IPS DF 6.9 (cell line): ENCODE measurements at regions not wholly inside any gene's neighbourhood (a gene's known extent, or its start where the extent isn't known, plus 50 kb on each side); places are given as distances from the start of the nearest gene placed in this dataset.

Experiments
- DNase-seq: peaks from one replicate; pipeline ENCODE4 v3.0.0-alpha.2; 2013; ENCODE audit warnings: low read depth, low spot score
- H3K27ac ChIP-seq: one replicate; pipeline ENCODE4 v1.5.1; 2013; ENCODE audit warnings: low read length, control low read depth
- H3K27me3 ChIP-seq: 2 replicates; pipeline ENCODE4 v1.6.1; 2013; ENCODE audit warnings: mild to moderate bottlenecking, low read length; ENCODE audit not compliant: control insufficient read depth, insufficient read depth
- H3K36me3 ChIP-seq: 2 replicates; pipeline ENCODE4 v1.6.1; 2013; ENCODE audit warnings: low read length; ENCODE audit not compliant: control insufficient read depth, insufficient read depth
- H3K4me1 ChIP-seq: 2 replicates; pipeline ENCODE4 v1.6.1; 2013; ENCODE audit warnings: low read length; ENCODE audit not compliant: control insufficient read depth, insufficient read depth
- H3K4me3 ChIP-seq: 2 replicates; pipeline ENCODE4 v1.5.1; 2013; ENCODE audit warnings: mild to moderate bottlenecking, low read length
- H3K9me3 ChIP-seq: 2 replicates; pipeline ENCODE4 v1.6.1; 2013; ENCODE audit warnings: low read length, inconsistent platforms; ENCODE audit not compliant: control insufficient read depth, insufficient read depth
- WGBS: extraction: QIAGEN DNeasy Blood & Tissue Kit; methylation state at CpG from one replicate; pipeline ENCODE4 v1.1.7; 2013; ENCODE audit warnings: mixed read lengths, missing lambda C conversion rate; ENCODE audit not compliant: insufficient read length, insufficient coverage; 5-methylcytosine and 5-hydroxymethylcytosine counted together

- no peaks in the 10 kb centered on the region for H3K9me3 ChIP-seq
- H3K27ac ChIP-seq: no peak overlapping the region
- peaks cover 2% of the 10 kb centered on the region; the same call in 1 of the 2 replicates for H3K4me1 ChIP-seq
- no peak overlapping the region for H3K4me3 ChIP-seq
- no peak for DNase-seq
- no peaks in the 10 kb centered on the region for H3K36me3 ChIP-seq
- no peaks in the 10 kb centered on the region for H3K27me3 ChIP-seq
- no CpG with 5 or more reads among the region's 4 CpGs for WGBS
Measured at GRCh38 chr9:687994-688393, 153.5 kb upstream of the DMRT1 start.

- Histone ChIP-seq H3K9me3 (no peaks in the 10 kb centered on the region), H3K4me1 (peaks cover 1% of the 10 kb centered on the region; the same call in 1 of the 2 replicates), H3K4me3 (no peak overlapping the region), H3K27ac (no peak overlapping the region), H3K36me3 (no peaks in the 10 kb centered on the region), H3K27me3 (no peaks in the 10 kb centered on the region)
- WGBS: no CpG with 5 or more reads among the region's 3 CpGs
- DNase-seq: no peak
Measured at GRCh38 chr9:690517-691111, 150.9 kb upstream of the DMRT1 start.

- no peaks in the 10 kb centered on the region for H3K36me3 ChIP-seq
- H3K4me3 ChIP-seq: no peak overlapping the region
- H3K4me1 ChIP-seq: peaks cover 1% of the 10 kb centered on the region; the same call in 1 of the 2 replicates
- H3K27ac ChIP-seq: no peak overlapping the region
- WGBS: no CpG with 5 or more reads among the region's 3 CpGs
- no peak for DNase-seq
- H3K9me3 ChIP-seq: no peaks in the 10 kb centered on the region
- no peaks in the 10 kb centered on the region for H3K27me3 ChIP-seq
Measured at GRCh38 chr9:691825-692400, 149.6 kb upstream of the DMRT1 start.

- DNase-seq: no peak
- H3K9me3 ChIP-seq: no peaks in the 10 kb centered on the region
- peaks cover 1% of the 10 kb centered on the region; the same call in 1 of the 2 replicates for H3K4me1 ChIP-seq
- H3K36me3 ChIP-seq: no peaks in the 10 kb centered on the region
- no peak overlapping the region for H3K27ac ChIP-seq
- H3K27me3 ChIP-seq: no peaks in the 10 kb centered on the region
- no CpG with 5 or more reads among the region's 4 CpGs for WGBS
- H3K4me3 ChIP-seq: no peak overlapping the region
Measured at GRCh38 chr9:692636-693129, 148.8 kb upstream of the DMRT1 start.

GRCh38 chr9:693201-694091 is 148.1 kb upstream of the DMRT1 start:
- H3K4me1 ChIP-seq: peaks cover 1% of the 10 kb centered on the region; the same call in 1 of the 2 replicates
- H3K9me3 ChIP-seq: no peaks in the 10 kb centered on the region
- DNase-seq: no peak
- no peak overlapping the region for H3K4me3 ChIP-seq
- no peaks in the 10 kb centered on the region for H3K36me3 ChIP-seq
- H3K27ac ChIP-seq: no peak overlapping the region
- WGBS: no CpG with 5 or more reads among the region's 6 CpGs
- no peaks in the 10 kb centered on the region for H3K27me3 ChIP-seq

GRCh38 chr9:694092-694402 is 147.4 kb upstream of the DMRT1 start:
- Histone ChIP-seq H3K36me3 (no peaks in the 10 kb centered on the region), H3K9me3 (no peaks in the 10 kb centered on the region), H3K27ac (no peak overlapping the region), H3K27me3 (no peaks in the 10 kb centered on the region), H3K4me1 (peaks cover 1% of the 10 kb centered on the region; the same call in 1 of the 2 replicates), H3K4me3 (no peak overlapping the region)
- WGBS: no CpG with 5 or more reads among the region's 1 CpG
- no peak for DNase-seq

- Histone ChIP-seq H3K4me1 (peaks cover 1% of the 10 kb centered on the region; the same call in 1 of the 2 replicates), H3K9me3 (no peaks in the 10 kb centered on the region), H3K27me3 (no peaks in the 10 kb centered on the region), H3K36me3 (no peaks in the 10 kb centered on the region), H3K4me3 (no peak overlapping the region), H3K27ac (no peak overlapping the region)
- no CpG with 5 or more reads among the region's 8 CpGs for WGBS
- DNase-seq: no peak
Measured at GRCh38 chr9:694403-695154, 146.9 kb upstream of the DMRT1 start.

GRCh38 chr9:695252-695651 is 146.2 kb upstream of the DMRT1 start:
- H3K27ac ChIP-seq: no peak overlapping the region
- WGBS: no CpG with 5 or more reads among the region's 4 CpGs
- peaks cover 1% of the 10 kb centered on the region; the same call in 1 of the 2 replicates for H3K4me1 ChIP-seq

GRCh38 chr9:696332-697323 is 144.9 kb upstream of the DMRT1 start:
- Histone ChIP-seq H3K36me3 (no peaks in the 10 kb centered on the region), H3K4me1 (peaks cover 1% of the 10 kb centered on the region; the same call in 1 of the 2 replicates), H3K27ac (no peak overlapping the region), H3K4me3 (no peak overlapping the region), H3K27me3 (no peaks in the 10 kb centered on the region), H3K9me3 (no peaks in the 10 kb centered on the region)
- no CpG with 5 or more reads among the region's 9 CpGs for WGBS
- no peak for DNase-seq

More at GRCh38 chr9:695252-695651, 146.2 kb upstream of the DMRT1 start:
- H3K27me3 ChIP-seq: no peaks in the 10 kb centered on the region
- H3K36me3 ChIP-seq: no peaks in the 10 kb centered on the region
- no peaks in the 10 kb centered on the region for H3K9me3 ChIP-seq
- no peak overlapping the region for H3K4me3 ChIP-seq
- DNase-seq: no peak
